ENCODE measurements at regions not wholly inside any gene's neighbourhood (a gene's known extent, or its start where the extent isn't known, plus 50 kb on each side); places are given as distances from the start of the nearest gene placed in this dataset.
A peak's percentile ranks its signal among the peaks of the same experiment; 100 is the strongest.

- H3K4me1 Mint-ChIP-seq = peaks cover 6 to 20% (median 10%) of the 10 kb centered on the region in 7 donors
- H3K27me3 ChIP-seq (ENCODE audit: control insufficient read depth in 2 of 2, insufficient read depth in 2 of 2, low read length in 2 of 2) = no peaks in the 10 kb centered on the region
- H3K9me3 Mint-ChIP-seq = peaks cover 0 to 3% (median 0%) of the 10 kb centered on the region in 11 donors
- DNase-seq (no peak), ATAC-seq (no peak)
- CTCF ChIA-PET = interaction anchor here (1.0 kb wide), 1 partner anchor 329 kb away, joined by 3 read pairs; no protein-coding TSS in a partner anchor
- no peak overlapping the region for H3K27ac ChIP-seq (ENCODE audit: low read depth, low read length)
- no peaks in the 10 kb centered on the region for H3K4me1 ChIP-seq (ENCODE audit: control insufficient read depth in 2 of 2, insufficient read depth in 2 of 2, low read length in 2 of 2)
- no peaks in the 10 kb centered on the region for H3K36me3 ChIP-seq (ENCODE audit: control insufficient read depth in 2 of 3, insufficient read depth in 3 of 3, low read length in 3 of 3)
- H3K36me3 Mint-ChIP-seq = no peaks in the 10 kb centered on the region
- H3K4me3 Mint-ChIP-seq = no peak overlapping the region
- POLR2A ChIA-PET = interaction anchor here (1.3 kb wide), 1 partner anchor 111 kb away, joined by 4 read pairs; no protein-coding TSS in a partner anchor
- intact Hi-C loops (cut with micrococcal nuclease) = no loop called here
- H3K27me3 Mint-ChIP-seq = peaks cover 0 to 5% (median 0%) of the 10 kb centered on the region in 5 donors
- no peak overlapping the region for H3K4me3 ChIP-seq (ENCODE audit: low read length)
- peak overlapping the region in 1 of 9 donors; percentile 32 for H3K27ac Mint-ChIP-seq
- H3K9me3 ChIP-seq (ENCODE audit: control insufficient read depth in 2 of 3, low read length in 3 of 3) = no peaks in the 10 kb centered on the region
Measured at GRCh38 chr2:136248242-136248641, 130.3 kb upstream of the CXCR4 start.

- peaks cover 0 to 3% (median 0%) of the 10 kb centered on the region in 11 donors for H3K9me3 Mint-ChIP-seq
- ATAC-seq (no peak), DNase-seq (peak in 1 of 9 donors; percentile 41)
- H3K27ac ChIP-seq (ENCODE audit: low read depth, low read length) = no peak overlapping the region
- peaks cover 2 to 3% of the 10 kb centered on the region in 2 donors for H3K4me1 ChIP-seq (ENCODE audit: control insufficient read depth in 2 of 2, insufficient read depth in 2 of 2, low read length in 2 of 2)
- no peaks in the 10 kb centered on the region for H3K27me3 ChIP-seq (ENCODE audit: control insufficient read depth in 2 of 2, insufficient read depth in 2 of 2, low read length in 2 of 2)
- no peaks in the 10 kb centered on the region for H3K36me3 Mint-ChIP-seq
- H3K4me1 Mint-ChIP-seq = peaks cover 10 to 28% (median 18%) of the 10 kb centered on the region in 7 donors
- H3K4me3 Mint-ChIP-seq = no peak overlapping the region
- H3K4me3 ChIP-seq (ENCODE audit: low read length) = no peak overlapping the region
- H3K27ac Mint-ChIP-seq = peak overlapping the region in 4 of 9 donors; percentile 2 to 58 (median 53)
- H3K9me3 ChIP-seq (ENCODE audit: control insufficient read depth in 2 of 3, low read length in 3 of 3) = no peaks in the 10 kb centered on the region
- intact Hi-C loops (cut with micrococcal nuclease) = no loop called here
- CTCF ChIA-PET = interaction anchor here (0.9 to 1.0 kb wide), 2 partner anchors 9 to 328 kb away, joined by 3 to 4 read pairs; no protein-coding TSS in a partner anchor
- POLR2A ChIA-PET = interaction anchor here (0.9 to 1.3 kb wide), 3 partner anchors 10 to 110 kb away, joined by 3 to 9 read pairs (median 4); no protein-coding TSS in a partner anchor
- H3K27me3 Mint-ChIP-seq = peaks cover 0 to 5% (median 0%) of the 10 kb centered on the region in 5 donors
- no peaks in the 10 kb centered on the region for H3K36me3 ChIP-seq (ENCODE audit: control insufficient read depth in 2 of 3, insufficient read depth in 3 of 3, low read length in 3 of 3)
Measured at GRCh38 chr2:136247204-136247950, 129.4 kb upstream of the CXCR4 start.

DNA sequence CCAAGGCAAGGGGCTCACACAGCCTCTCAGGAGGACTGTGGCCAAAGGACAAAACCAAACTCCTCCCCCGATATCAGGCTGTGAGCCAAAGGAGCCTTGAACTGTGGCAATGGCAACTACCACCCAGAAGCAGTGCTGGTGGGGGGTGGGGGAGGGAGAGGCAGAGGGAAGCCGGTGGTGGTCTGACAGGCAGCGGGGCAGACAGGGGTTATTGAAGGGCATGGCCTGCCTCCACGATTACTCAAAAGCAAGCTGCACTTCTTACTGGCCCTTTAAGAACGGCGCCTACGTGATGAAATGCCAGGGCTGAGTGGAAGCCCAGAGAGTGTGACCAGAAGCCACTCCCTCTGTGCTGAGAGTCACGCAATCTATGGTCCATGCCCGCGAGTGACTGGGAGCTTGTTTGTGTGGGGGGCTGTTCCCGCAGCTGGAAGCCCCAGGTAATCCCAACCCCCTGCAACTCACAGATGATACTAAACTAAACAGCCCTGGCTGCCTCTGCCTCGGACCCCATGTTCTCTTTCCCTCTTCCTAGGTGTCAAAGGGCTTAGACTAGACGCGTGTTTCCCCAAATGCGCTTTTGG lies 128.2 kb upstream of the CXCR4 start:
- Mint-ChIP-seq H3K4me1 (peaks cover 13 to 33% (median 23%) of the 10 kb centered on the region in 7 donors), H3K9me3 (peaks cover 0 to 2% (median 0%) of the 10 kb centered on the region in 11 donors), H3K36me3 (peaks cover 0 to 3% (median 0%) of the 10 kb centered on the region in 5 donors), H3K4me3 (no peak overlapping the region), H3K27ac (peak overlapping the region in 1 of 9 donors; percentile 70), H3K27me3 (peaks cover 0 to 5% (median 0%) of the 10 kb centered on the region in 5 donors)
- DNase-seq (no peak), ATAC-seq (peak; percentile 75)
- Histone ChIP-seq H3K27me3 (ENCODE audit: control insufficient read depth in 2 of 2, insufficient read depth in 2 of 2, low read length in 2 of 2) (no peaks in the 10 kb centered on the region), H3K36me3 (ENCODE audit: control insufficient read depth in 2 of 3, insufficient read depth in 3 of 3, low read length in 3 of 3) (no peaks in the 10 kb centered on the region), H3K9me3 (ENCODE audit: control insufficient read depth in 2 of 3, low read length in 3 of 3) (no peaks in the 10 kb centered on the region), H3K27ac (ENCODE audit: low read depth, low read length) (no peak overlapping the region), H3K4me3 (ENCODE audit: low read length) (no peak overlapping the region), H3K4me1 (ENCODE audit: control insufficient read depth in 2 of 2, insufficient read depth in 2 of 2, low read length in 2 of 2) (peaks cover 3 to 7% of the 10 kb centered on the region in 2 donors)
- ChIA-PET CTCF (interaction anchor here (0.6 to 0.7 kb wide), 2 partner anchors 11 to 33 kb away, joined by 3 to 4 read pairs; no protein-coding TSS in a partner anchor), POLR2A (interaction anchor here (0.9 to 1.0 kb wide), 2 partner anchors 9 to 13 kb away, joined by 3 to 9 read pairs; no protein-coding TSS in a partner anchor)
- intact Hi-C loops (cut with micrococcal nuclease) = no loop called here

DNA sequence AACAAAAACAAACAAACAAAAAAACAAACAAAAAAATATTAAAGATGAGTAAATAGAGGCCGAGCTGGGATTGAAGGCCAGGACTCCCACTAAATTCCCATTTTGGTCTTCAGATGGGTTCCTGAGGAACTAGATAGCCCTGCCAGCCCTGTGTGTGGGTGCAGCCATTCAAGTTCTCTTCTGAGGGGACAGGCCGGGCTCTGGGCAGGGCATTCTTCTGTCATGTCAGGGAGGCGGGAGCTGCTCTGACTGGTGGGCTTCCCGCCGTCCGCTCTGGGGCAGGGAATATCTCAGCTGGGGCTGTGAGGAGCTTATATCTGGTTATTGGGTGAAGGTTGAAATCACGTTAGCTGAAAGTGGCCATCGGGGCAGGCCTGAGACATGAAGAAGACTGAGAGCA lies 127.3 kb upstream of the CXCR4 start:
- no peaks in the 10 kb centered on the region for H3K36me3 ChIP-seq (ENCODE audit: control insufficient read depth in 2 of 3, insufficient read depth in 3 of 3, low read length in 3 of 3)
- Mint-ChIP-seq H3K4me1 (peaks cover 16 to 32% (median 26%) of the 10 kb centered on the region in 7 donors), H3K36me3 (peaks cover 0 to 6% (median 0%) of the 10 kb centered on the region in 5 donors), H3K4me3 (peak overlapping the region in 1 of 10 donors; percentile 32), H3K27ac (peak overlapping the region in 4 of 9 donors; percentile 43 to 70 (median 57)), H3K9me3 (peaks cover 0 to 2% (median 0%) of the 10 kb centered on the region in 11 donors), H3K27me3 (peaks cover 0 to 2% (median 0%) of the 10 kb centered on the region in 5 donors)
- CTCF ChIA-PET = no interaction called here
- no peak overlapping the region for H3K27ac ChIP-seq (ENCODE audit: low read depth, low read length)
- DNase-seq = no peak
- intact Hi-C loops (cut with micrococcal nuclease) = no loop called here
- no peak overlapping the region for H3K4me3 ChIP-seq (ENCODE audit: low read length)
- POLR2A ChIA-PET = interaction anchor here (0.9 kb wide), 1 partner anchor 10 kb away, joined by 3 read pairs; no protein-coding TSS in a partner anchor
- peaks cover 5 to 8% of the 10 kb centered on the region in 2 donors for H3K4me1 ChIP-seq (ENCODE audit: control insufficient read depth in 2 of 2, insufficient read depth in 2 of 2, low read length in 2 of 2)
- H3K27me3 ChIP-seq (ENCODE audit: control insufficient read depth in 2 of 2, insufficient read depth in 2 of 2, low read length in 2 of 2) = no peaks in the 10 kb centered on the region
- H3K9me3 ChIP-seq (ENCODE audit: control insufficient read depth in 2 of 3, low read length in 3 of 3) = no peaks in the 10 kb centered on the region
- ATAC-seq = no peak

GRCh38 chr2:136244536-136244885 lies 126.6 kb upstream of the CXCR4 start:
- Histone ChIP-seq H3K27ac (ENCODE audit: low read depth, low read length) (no peak overlapping the region), H3K9me3 (ENCODE audit: control insufficient read depth in 2 of 3, low read length in 3 of 3) (no peaks in the 10 kb centered on the region), H3K4me3 (ENCODE audit: low read length) (no peak overlapping the region), H3K4me1 (ENCODE audit: control insufficient read depth in 2 of 2, insufficient read depth in 2 of 2, low read length in 2 of 2) (peaks cover 12 to 15% of the 10 kb centered on the region in 2 donors), H3K27me3 (ENCODE audit: control insufficient read depth in 2 of 2, insufficient read depth in 2 of 2, low read length in 2 of 2) (no peaks in the 10 kb centered on the region), H3K36me3 (ENCODE audit: control insufficient read depth in 2 of 3, insufficient read depth in 3 of 3, low read length in 3 of 3) (no peaks in the 10 kb centered on the region)
- DNase-seq (no peak), ATAC-seq (no peak)
- ChIA-PET CTCF (no interaction called here), POLR2A (interaction anchor here (0.6 to 0.9 kb wide), 2 partner anchors 10 to 55 kb away, joined by 3 read pairs; no protein-coding TSS in a partner anchor)
- H3K4me1 Mint-ChIP-seq = peaks cover 19 to 38% (median 27%) of the 10 kb centered on the region in 7 donors
- H3K27ac Mint-ChIP-seq = peak overlapping the region in 2 of 9 donors; percentile 12 to 58
- peaks cover 0 to 2% (median 0%) of the 10 kb centered on the region in 11 donors for H3K9me3 Mint-ChIP-seq
- intact Hi-C loops (cut with micrococcal nuclease) = no loop called here
- peaks cover 0 to 8% (median 0%) of the 10 kb centered on the region in 5 donors for H3K36me3 Mint-ChIP-seq
- H3K27me3 Mint-ChIP-seq = peaks cover 0 to 2% (median 0%) of the 10 kb centered on the region in 5 donors
- no peak overlapping the region for H3K4me3 Mint-ChIP-seq

Data from naive thymus-derived CD4-positive, alpha-beta T cell (primary cell).